GM19035 (cell line): ENCODE measurements at regions not wholly inside any gene's neighbourhood (a gene's known extent, or its start where the extent isn't known, plus 50 kb on each side); places are given as distances from the start of the nearest gene placed in this dataset.

Experiments used
- ATAC-seq: cut with Tn5 transposase; IDR thresholded peaks from one replicate; pipeline ENCODE4 v1.9.1; 2021; ENCODE audit not compliant: unreplicated experiment

DNA sequence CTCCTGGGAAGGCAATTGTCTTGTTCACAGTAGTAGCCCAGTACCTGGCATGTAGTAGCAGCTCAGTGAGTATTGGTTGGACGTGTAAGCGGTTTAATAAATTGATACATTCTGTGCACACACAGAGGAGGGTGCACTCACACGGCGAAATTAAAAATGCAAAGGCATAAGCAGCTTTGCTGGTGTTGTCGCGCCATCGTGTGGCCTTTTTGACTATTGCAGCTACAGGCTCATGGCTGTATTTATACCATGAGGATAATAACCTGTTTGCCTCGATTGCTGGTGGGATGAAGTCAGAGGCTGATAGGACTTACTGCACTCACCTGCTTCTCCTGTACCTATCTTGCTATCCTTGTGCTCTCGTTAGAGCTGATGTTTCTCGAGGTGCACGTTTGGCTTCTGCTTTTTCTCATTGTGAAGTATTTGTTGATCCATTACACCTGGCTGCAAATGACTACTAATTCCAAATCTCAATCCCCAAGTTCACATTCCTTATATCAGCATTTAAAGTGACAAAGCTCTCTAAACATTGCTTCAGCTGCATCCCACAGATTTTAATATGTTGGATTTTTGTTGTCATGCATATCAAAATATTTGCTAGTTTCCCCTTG lies 61.5 kb downstream of the TBXT start:
- ATAC-seq: peak; percentile 84

DNA sequence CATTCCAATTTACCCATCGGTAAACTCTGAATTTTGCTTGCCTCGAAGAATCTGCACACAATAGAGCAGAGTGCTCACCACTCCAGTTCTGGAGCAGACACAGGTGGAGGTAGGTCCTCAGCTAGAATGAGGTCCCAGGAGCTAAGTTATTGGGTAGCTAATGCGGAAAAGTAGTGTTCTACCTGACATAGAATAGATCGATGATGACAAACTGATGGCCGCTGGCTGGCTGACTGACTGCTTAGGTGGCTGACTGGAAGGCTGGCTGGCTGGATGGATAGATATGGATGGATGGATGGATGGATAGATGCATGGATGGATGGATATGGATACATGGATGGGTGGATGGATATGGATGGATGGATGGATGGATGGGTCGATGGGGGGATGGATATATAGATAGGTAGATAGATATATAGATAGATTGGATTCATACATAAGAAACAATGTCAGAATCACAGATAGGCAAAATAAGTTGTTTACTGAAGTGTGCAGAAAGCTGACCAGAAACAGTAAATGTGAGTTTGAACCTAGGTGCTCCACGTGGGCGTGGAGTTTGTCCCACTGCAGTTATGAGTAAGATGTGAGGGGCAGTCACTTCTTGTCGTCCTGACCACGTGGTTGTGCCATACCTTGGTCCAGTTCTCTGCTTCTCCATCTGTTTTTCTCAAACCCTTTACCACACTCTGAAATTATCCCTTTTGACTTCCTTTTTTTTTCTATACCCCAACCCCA lies 62.1 kb downstream of the TBXT start:
- ATAC-seq: peak; percentile 25

DNA sequence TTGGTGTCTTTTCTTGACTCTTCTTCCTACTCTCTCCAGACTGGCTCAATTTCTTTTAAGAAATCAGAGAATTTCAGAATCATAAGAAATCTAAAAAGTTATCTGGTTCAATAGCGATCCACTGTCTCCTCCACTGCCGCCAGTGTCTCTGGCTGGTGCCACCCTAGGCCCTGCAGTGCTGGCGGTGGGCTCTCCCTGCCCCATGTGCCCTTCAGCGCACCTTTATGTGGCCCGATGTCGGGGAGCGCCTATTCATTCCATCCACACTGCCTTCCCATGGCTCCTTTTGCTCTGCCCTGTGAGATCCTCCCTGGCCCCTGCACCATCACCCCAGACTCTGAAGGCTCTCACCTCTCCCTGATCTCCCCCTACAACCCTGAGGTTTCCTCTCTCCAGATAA lies 62.8 kb downstream of the TBXT start:
- ATAC-seq: no peak

DNA sequence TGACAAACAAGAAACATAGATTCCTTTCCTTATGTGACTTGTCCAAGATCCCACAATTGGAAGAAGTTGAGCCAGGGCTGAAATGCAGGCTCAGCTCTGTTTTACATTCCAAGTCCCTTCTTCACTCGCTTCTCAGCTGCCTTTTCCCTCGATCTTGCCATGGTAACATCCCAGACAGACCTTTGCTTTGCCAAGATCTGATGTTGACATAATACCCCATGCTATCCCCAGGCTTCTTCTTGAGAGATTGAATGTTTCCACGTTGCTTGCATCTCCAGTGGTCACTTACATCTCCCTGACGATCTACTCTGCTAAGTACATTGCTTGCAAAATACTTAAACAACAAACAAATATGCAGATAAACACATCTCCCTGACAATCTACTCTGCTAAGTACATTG lies 63.5 kb downstream of the TBXT start:
- no peak for ATAC-seq

DNA sequence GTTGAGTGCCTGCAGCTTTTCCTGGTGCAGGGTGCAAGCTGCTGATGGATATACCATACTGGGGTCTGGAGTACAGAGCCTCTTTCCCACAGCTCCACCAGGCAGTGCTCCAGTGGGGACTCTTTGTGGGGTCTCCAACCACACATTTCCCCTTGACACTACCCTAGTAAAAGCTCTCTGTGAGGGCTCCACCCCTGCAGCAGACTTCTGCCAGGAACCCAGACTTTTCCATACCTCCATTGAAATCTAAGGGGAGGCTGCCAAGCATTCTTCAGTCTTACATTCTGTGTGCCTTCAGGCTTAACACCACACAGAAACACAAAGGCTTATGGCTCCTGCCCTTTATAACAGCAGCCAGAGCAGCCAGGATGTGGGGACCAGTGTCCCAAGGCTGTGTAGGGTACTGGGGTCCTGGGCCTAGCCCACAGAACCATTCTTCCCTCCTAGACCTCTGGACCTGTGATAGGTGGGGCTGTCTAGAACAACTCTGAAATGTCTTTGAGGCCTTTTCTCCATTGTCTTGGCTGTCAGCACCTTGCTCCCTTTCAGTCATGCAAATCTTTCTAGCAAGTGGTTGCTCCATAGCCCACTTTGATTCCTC lies 65.7 kb downstream of the TBXT start:
- no peak for ATAC-seq

DNA sequence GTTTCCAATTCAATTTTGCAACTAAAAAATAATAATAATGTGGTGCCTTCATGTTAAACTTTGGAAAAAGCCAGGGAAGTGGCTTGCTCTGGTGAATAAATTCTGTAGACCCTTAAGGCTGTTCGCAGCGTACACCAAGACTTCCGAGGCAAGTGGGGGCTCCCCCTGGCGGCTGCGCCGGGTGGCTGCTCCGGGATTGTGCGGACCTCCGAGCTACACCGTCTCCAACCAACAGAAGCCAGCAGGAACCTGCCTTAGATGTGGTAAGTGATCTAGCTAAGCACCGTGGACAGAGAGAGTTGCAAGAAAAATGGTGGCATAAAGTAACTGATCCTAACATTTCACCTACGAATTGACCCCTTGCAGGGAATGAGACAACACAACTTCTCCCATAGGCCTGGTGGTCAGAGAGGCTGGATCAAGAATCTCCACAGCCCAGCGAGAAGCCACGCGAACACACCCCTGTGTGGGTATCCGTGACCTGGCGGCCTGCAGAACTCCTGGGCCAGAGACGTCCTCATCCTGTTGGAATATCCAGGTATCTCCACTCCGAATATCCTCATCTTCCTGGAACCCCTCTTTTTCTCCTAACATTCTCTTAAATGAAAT lies 69.6 kb downstream of the TBXT start:
- ATAC-seq: peak; percentile 94

DNA sequence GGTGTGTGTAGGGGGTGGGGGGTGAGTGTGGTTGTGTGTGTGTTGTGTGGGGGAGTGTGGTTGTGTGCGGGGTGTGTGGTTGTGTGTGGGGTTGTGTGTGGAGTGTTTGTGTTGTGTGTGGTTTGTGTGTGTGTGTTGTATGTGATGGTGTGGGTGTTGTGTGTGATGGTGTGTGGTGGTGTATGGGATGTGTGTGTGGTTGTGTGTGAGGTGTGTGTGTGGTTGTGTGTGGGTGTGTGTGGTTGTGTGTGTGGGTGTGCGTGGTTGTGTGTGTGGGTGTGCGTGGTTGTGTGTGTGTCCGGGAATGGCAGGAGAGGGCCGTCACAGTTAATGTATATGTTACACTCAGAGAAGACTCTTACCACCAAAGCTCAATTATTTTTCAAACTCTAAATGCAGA lies 79.8 kb downstream of the TBXT start:
- no peak for ATAC-seq

DNA sequence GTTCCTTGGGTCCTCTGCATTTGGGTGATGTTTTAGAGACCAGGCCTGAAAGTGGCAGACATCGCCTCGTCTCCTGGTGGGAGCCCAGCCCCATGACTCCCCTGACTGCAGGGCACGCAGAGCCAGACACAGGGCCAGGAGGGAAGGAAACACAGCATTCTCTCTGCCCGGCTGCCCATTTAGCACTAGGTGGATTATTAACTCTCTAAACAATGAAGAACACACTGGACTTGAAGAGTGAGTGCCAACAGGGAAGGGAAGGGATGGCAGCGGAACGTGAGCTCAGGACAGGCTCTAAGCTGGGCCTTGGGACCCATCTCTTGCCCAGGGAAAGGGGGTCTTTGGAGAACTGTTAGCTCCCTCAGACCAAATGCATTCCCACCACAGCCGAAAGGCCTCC lies 80.4 kb downstream of the TBXT start:
- ATAC-seq: no peak

DNA sequence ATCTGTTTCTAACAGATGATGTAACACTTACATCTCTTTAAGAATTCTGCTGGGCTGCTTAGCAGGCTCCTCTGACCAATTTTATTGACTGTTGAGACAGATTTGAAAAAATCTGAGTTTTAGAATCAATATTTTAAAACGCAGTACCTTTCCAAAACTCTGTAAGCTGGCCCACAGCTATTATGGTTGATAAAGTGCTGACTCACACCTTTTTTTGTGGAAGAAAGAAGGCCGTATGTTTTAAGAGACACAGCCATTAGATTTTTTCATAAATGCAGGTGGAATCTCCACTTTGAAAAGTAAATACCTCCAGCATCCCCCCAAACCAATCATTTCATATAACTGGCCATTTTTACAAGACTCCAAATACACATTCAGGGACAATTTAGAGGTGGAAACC lies 82.2 kb downstream of the TBXT start:
- no peak for ATAC-seq

DNA sequence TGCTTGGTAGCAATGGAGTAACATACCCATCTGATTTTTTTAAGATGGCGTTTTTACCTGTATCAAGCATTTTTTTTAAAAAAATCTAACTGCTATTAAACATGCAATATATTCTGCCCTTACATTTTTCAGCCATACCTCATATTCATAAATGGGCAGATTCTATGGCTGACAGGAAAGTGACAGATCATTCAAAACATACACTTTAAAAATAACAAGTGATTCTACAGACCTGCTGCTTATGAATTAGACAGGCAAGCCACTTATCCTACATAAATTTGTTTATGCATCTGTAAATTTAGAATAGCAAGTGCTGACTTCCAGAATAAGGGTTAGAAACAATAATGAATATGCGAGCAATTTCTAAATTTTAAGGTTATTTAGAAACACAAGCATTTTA lies 82.7 kb downstream of the TBXT start:
- no peak for ATAC-seq

DNA sequence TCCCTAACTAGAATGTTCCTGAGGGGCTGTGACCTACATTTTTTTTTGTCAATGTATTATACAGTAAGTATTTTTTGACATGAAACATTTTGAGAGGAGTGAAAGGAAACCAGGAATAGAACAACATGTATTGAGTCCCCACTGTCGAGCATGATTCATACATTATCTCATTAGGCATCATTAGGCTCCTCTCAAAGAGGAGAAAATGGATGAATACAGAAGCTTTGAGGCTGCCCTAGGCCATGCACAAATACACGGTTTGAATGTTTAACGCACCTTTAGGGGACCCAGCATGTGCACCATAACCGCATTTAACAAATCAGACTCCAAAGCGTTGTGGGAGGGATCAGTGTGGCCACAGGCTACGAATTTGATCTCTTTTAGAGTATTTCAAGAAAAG lies 87.8 kb downstream of the TBXT start:
- ATAC-seq: no peak

DNA sequence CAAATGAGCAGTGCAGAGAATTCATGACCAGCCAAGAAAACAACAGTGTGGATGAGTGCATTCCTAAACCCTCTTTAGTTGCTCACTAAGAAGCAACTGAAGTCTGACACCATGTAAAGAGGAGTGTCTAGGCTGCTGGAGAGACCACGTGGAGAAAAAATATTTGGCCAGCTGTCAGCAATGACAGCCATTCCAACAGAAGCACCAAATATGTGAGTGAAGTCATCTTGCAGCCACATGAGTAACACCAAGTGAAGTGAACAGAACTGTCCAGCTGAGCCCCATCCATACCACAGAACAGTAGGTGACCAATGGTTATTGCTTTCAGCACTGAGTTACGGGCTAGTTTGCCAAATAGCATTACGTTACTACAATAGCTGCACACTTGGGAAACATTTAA lies 89.4 kb downstream of the TBXT start:
- no peak for ATAC-seq

DNA sequence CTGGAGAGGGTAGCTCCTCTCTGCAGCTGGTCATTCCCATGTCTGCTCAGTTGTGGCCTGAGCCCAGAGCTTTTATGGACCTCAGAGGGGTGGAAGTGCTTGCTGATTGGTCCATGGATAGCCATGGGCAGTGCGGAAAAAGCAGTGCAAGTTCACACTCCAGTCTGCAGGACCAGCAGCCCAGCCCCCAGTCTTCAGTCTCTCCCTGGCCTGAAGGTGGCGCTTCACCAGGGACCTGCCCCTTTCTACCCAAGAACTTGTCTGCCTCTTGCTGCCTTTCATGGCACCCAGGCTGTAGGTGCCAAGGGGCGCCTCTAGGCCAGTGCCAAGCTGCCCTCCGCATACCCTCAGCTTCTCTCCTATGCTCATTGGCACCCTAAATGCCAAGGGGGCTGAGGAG lies 91.0 kb downstream of the TBXT start:
- no peak for ATAC-seq

DNA sequence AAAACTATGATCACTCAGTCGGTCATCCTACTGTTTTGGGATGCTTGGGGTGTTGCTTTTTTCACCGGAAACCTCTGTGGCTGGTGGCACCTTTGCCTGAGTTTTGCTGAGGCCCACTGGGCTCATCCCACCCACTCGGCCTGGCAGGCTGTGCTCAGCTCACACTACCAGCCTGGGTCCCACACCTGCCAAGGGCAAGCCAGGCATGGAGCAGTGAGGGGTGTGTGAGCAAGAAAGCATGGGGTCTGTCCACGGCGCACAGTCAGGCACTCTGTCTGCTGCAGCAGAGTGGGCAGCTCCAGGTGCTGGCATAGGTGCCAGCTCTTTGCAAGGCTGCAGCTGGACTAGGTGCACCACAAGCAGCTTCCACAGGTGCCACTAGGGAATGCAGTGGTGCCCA lies 91.7 kb downstream of the TBXT start:
- no peak for ATAC-seq

DNA sequence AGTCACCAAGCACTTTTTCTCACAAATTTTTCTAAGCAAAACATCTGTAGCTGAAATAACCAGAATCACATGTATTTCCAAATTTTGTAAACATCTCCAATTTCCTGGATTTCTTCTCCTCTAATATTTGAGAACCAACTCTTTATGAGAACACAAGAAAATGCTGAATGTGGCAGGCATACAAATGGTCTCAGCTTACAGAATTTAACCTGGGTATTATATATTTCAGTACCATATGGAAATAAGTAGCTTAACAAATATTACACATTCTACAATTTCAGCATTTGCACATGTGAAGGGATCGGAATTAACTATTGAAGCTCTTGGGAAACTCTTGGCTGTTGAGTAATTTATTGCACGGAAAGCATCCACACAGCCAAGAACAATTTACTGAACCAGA lies 92.5 kb downstream of the TBXT start:
- no peak for ATAC-seq

DNA sequence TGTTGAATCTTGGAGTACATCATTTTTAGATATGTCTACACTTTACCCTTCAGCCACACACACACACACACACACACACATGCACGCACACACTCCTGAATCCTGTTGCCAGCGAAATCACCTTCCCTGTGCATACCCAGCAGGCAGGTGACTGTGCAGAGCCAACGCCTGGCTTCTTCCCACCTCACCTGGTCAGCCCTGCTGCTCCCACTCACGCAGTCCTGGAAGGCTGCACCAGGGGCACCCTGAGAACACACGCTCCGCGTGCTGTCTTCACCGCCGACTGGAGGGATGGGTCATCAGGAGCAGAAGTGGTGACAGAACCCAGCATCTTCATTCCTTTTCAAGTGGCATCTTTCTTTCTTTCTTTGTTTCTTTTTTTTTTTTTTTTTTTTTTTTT lies 94.6 kb downstream of the TBXT start:
- no peak for ATAC-seq

DNA sequence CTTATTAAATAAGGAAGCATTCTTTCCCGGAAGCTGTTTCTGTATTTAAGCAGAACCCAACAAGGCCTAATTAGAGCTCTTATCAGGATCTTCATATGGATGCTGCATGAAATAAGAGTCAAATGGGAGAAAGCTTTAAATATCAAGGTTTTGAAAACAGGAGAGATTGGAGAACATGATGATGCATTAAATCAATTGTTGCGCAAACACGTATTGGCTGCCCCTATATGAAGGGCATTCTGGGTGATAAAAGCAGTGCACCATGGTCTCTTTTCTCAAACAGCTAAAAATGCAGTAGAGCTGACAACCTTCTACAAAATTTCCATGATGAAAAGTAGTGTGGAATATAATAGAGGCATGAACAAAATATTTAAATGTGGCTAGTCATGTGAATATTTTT lies 98.9 kb downstream of the TBXT start:
- ATAC-seq: no peak

DNA sequence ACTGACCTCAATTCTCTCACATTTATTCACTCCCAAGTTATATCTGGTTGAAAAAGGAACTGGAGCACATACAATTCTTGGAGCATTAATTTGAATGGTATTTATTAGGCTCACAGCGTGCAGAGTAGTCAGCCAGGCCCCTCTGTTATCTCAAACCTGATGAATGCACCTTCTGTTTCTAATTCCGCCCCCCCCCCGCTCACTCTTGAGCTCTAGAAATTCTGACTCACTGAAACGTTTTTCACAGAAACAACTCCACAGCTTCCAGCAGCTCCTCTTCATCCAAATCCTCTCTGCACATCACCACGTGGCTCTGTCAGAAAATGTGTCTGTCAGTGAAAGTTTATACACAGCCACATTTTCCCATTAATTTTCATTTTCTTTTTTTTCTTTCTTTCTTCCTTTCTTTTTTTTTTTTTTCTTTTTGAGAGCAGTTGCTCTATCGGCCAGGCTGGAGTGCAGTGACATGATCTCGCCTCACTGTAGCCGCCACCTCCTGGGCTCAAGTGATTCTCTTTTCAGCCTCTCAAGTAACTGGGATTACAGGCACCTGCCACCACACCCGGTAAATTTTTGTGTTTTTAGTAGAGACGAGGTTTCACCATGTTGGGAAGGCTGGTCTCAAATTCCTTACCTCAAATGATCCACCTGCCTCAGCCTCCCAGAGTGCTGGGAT lies 109.4 kb downstream of the TBXT start:
- ATAC-seq: no peak

DNA sequence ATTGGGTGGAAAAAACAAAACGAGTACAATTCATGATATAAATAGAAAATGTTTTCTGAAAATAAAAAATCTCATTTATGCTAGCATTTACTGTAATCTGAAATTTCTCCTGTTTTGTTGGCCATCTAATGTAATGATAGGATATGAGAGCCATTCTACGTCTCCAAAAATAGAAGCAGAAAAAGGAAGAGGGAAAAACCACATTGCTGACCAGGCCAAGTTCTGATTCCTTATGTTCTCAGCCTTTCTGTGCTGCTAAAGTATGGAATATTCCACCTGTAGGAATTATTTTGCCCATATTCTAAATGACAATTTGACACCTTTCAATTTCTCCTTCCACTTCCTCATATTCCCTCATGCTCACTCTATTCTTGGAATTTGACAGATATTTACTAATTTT lies 110.2 kb downstream of the TBXT start:
- ATAC-seq: no peak

DNA sequence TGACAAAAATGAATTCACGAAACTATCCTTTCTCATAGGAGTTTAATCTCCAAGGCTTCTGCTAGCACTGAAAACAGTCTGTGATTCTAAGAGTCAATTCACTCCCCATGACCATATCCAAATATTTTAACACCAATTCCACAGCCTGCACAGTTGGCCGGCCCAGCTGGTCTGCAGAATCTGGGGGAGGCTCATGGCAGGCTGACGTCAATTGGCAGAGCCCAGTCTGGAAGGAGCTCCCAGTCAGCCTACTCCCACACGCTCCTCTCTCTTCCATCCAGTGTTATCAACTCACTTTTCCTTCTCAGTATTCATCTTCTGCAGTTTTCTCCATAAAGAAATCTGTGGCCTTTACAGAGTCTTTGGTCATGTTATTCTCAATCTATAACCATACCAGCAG lies 111.0 kb downstream of the TBXT start:
- no peak for ATAC-seq

DNA sequence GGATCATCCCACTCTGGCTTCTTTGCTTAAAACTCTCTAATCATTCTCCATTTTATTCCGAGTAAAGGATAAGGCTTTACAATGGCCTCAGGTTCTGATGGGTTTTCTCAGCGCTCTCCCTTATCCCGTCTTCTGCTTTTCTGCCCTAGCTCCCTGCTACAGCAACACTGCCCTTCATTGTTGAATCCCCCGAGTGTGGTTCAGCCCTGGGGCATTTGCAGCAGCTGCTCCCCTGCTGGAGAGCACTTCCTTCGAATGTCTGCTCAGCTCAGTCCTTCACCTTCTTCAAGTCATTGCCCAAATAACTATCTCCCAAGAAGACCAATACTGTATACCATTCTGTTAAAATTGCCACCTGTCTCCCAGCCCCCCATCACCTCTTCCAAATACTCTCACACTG lies 111.8 kb downstream of the TBXT start:
- no peak for ATAC-seq

DNA sequence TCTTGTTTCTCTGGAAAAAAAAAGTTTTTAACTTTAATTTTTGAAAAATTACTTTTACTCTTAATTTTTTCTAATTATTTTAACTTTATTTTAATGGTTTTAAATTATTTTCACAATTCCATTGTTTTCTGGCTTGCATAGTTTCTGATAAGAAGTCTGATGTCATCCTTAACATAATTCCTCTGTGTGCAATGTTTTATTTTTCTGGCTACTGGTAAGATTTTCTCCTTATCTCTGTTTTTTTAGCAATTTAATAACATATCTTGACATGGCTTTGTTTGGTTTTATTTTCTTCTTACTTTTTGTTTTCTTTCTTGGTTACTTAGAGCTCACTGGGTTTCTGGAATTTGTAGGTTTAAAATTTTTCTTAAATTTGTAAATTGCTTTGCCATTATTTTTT lies 114.8 kb downstream of the TBXT start:
- no peak for ATAC-seq
